H9 (cell line): ENCODE measurements at regions not wholly inside any gene's neighbourhood (a gene's known extent, or its start where the extent isn't known, plus 50 kb on each side); places are given as distances from the start of the nearest gene placed in this dataset.

Experiments
- DNase-seq: peaks from one replicate; pipeline ENCODE4 v3.0.0-alpha.2; 2017
- H2AFZ ChIP-seq: one replicate; pipeline ENCODE4 v1.6.1; 2013; ENCODE audit warnings: mild to moderate bottlenecking, low read length, control low read depth, moderate library complexity
- H2AK5ac ChIP-seq: 2 replicates; pipeline ENCODE4 v1.6.1; 2013; ENCODE audit warnings: low read length, control low read depth, mixed read lengths; ENCODE audit not compliant: insufficient read length
- H2BK120ac ChIP-seq: one replicate; pipeline ENCODE4 v1.6.1; 2013; ENCODE audit warnings: low read depth, mild to moderate bottlenecking, low read length, control low read depth, inconsistent platforms; ENCODE audit not compliant: poor library complexity, severe bottlenecking
- H2BK12ac ChIP-seq: 2 replicates; pipeline ENCODE4 v1.6.1; 2013; ENCODE audit warnings: low read length, control low read depth, mixed read lengths, low read depth; ENCODE audit not compliant: insufficient read length
- H2BK15ac ChIP-seq: 2 replicates; pipeline ENCODE4 v1.6.1; 2013; ENCODE audit warnings: low read depth, low read length, control low read depth
- H2BK20ac ChIP-seq: one replicate; pipeline ENCODE4 v1.6.1; 2013; ENCODE audit warnings: low read depth, mild to moderate bottlenecking, low read length, control low read depth, inconsistent platforms; ENCODE audit not compliant: poor library complexity, severe bottlenecking
- H2BK5ac ChIP-seq: 2 replicates; pipeline ENCODE4 v1.6.1; 2013; ENCODE audit warnings: low read length, control low read depth, mixed read lengths; ENCODE audit not compliant: insufficient read length
- H3K14ac ChIP-seq: 2 replicates; pipeline ENCODE4 v1.6.1; 2013; ENCODE audit warnings: low read length, control low read depth; ENCODE audit not compliant: insufficient read depth
- H3K18ac ChIP-seq: 2 replicates; pipeline ENCODE4 v1.6.1; 2013; ENCODE audit warnings: low read depth, mild to moderate bottlenecking, mixed read lengths, low read length, control low read depth; ENCODE audit not compliant: insufficient read length
- H3K23ac ChIP-seq: 2 replicates; pipeline ENCODE4 v1.6.1; 2013; ENCODE audit warnings: low read length, control low read depth, mixed read lengths, low read depth; ENCODE audit not compliant: insufficient read length
- H3K23me2 ChIP-seq: 2 replicates; pipeline ENCODE4 v1.6.1; 2013; ENCODE audit warnings: low read depth, mild to moderate bottlenecking, mixed read lengths, low read length, control low read depth; ENCODE audit not compliant: insufficient read length, poor library complexity, severe bottlenecking
- H3K27ac ChIP-seq: 2 replicates; pipeline ENCODE4 v1.5.1; 2013; ENCODE audit warnings: low read length, control low read depth, mixed read lengths, low read depth; ENCODE audit not compliant: insufficient read length
- H3K27me3 ChIP-seq: 2 replicates; pipeline ENCODE4 v1.6.1; 2013; ENCODE audit warnings: low read length, control low read depth, inconsistent platforms; ENCODE audit not compliant: insufficient read depth
- H3K4ac ChIP-seq: 2 replicates; pipeline ENCODE4 v1.6.1; 2013; ENCODE audit warnings: low read depth, mild to moderate bottlenecking, control low read depth, inconsistent platforms, low read length, moderate library complexity
- H3K4me1 ChIP-seq: 2 replicates; pipeline ENCODE4 v1.6.1; 2013; ENCODE audit warnings: low read length, control low read depth, inconsistent platforms; ENCODE audit not compliant: insufficient read depth
- H3K4me2 ChIP-seq: 2 replicates; pipeline ENCODE4 v1.6.1; 2013; ENCODE audit warnings: low read length, control low read depth, mixed read lengths; ENCODE audit not compliant: insufficient read length, insufficient read depth
- H3K56ac ChIP-seq: 2 replicates; pipeline ENCODE4 v1.6.1; 2013; ENCODE audit warnings: low read depth, mild to moderate bottlenecking, mixed read lengths, low read length, control low read depth; ENCODE audit not compliant: insufficient read length
- H3K79me1 ChIP-seq: 2 replicates; pipeline ENCODE4 v1.6.1; 2013; ENCODE audit warnings: low read depth, mild to moderate bottlenecking, moderate library complexity, low read length, control low read depth, inconsistent platforms; ENCODE audit not compliant: insufficient read depth, poor library complexity, severe bottlenecking
- H3K79me2 ChIP-seq: 2 replicates; pipeline ENCODE4 v1.6.1; 2013; ENCODE audit warnings: low read length, control low read depth, inconsistent platforms; ENCODE audit not compliant: insufficient read depth
- H3K9ac ChIP-seq: 2 replicates; pipeline ENCODE4 v1.6.1; 2013; ENCODE audit warnings: low read length, control low read depth, mixed read lengths; ENCODE audit not compliant: insufficient read length; ENCODE audit errors: extremely low read depth
- H3K9me3 ChIP-seq: one replicate; pipeline ENCODE4 v1.6.1; 2013; ENCODE audit warnings: low read depth, low read length, inconsistent platforms; ENCODE audit not compliant: control insufficient read depth
- H3T11ph ChIP-seq: one replicate; pipeline ENCODE4 v1.6.1; 2013; ENCODE audit warnings: mild to moderate bottlenecking, low read length, control low read depth, inconsistent platforms
- H4K20me1 ChIP-seq: one replicate; pipeline ENCODE4 v1.6.1; 2013; ENCODE audit not compliant: control insufficient read depth, insufficient read length, insufficient read depth
- H4K5ac ChIP-seq: 2 replicates; pipeline ENCODE4 v1.6.1; 2013; ENCODE audit warnings: low read depth, mild to moderate bottlenecking, mixed read lengths, low read length, control low read depth; ENCODE audit not compliant: insufficient read length
- H4K8ac ChIP-seq: replicated peaks from 2 replicates; pipeline ENCODE4 v1.6.1; 2013; ENCODE audit warnings: low read length, control low read depth, mixed read lengths, low read depth; ENCODE audit not compliant: insufficient read length
- H4K91ac ChIP-seq: 2 replicates; pipeline ENCODE4 v1.6.1; 2013; ENCODE audit warnings: low read depth, mild to moderate bottlenecking, moderate library complexity, mixed read lengths, low read length, control low read depth; ENCODE audit not compliant: insufficient read length
- H3K27ac Mint-ChIP-seq, 3 experiments: 2 replicates in 2 of 3; 3 replicates in 1 of 3; pipeline ENCODE4 v1.8.0; 2020 to 2021; ENCODE audit warnings: mixed read lengths in 3 of 3, mild to moderate bottlenecking in 1 of 3, moderate library complexity in 1 of 3
- H3K27me3 Mint-ChIP-seq: 2 replicates; pipeline ENCODE4 v1.8.0; 2021; ENCODE audit warnings: low read depth, mild to moderate bottlenecking, moderate library complexity, mixed read lengths
- H3K36me3 Mint-ChIP-seq, 3 experiments: 2 replicates in 2 of 3; 3 replicates in 1 of 3; pipeline ENCODE4 v1.8.0; 2020 to 2021; ENCODE audit warnings: low read depth in 3 of 3, mixed read lengths in 3 of 3; ENCODE audit not compliant: insufficient read depth in 1 of 3
- H3K4me1 Mint-ChIP-seq, 2 experiments: 2 replicates each; pipeline ENCODE4 v1.8.0; 2020; ENCODE audit warnings: mixed read lengths in 2 of 2
- H3K4me3 Mint-ChIP-seq, 2 experiments: 2 replicates in 1 of 2; 3 replicates in 1 of 2; pipeline ENCODE4 v1.8.0; 2020 to 2021; ENCODE audit warnings: mild to moderate bottlenecking in 2 of 2, mixed read lengths in 2 of 2, moderate library complexity in 1 of 2
- H3K9me3 Mint-ChIP-seq, 2 experiments: 2 replicates in 1 of 2; 3 replicates in 1 of 2; pipeline ENCODE4 v1.8.0; 2020; ENCODE audit warnings: mild to moderate bottlenecking in 2 of 2, mixed read lengths in 2 of 2, moderate library complexity in 1 of 2
- TF ChIP-seq, protein P1 (sequence below): fragments of 200-600 bp; sonication (generic); conservative IDR thresholded peaks from 3 replicates; pipeline ENCODE4 v1.8.0; 2021; ENCODE audit warnings: antibody characterized with exemption, mild to moderate bottlenecking

DNA sequence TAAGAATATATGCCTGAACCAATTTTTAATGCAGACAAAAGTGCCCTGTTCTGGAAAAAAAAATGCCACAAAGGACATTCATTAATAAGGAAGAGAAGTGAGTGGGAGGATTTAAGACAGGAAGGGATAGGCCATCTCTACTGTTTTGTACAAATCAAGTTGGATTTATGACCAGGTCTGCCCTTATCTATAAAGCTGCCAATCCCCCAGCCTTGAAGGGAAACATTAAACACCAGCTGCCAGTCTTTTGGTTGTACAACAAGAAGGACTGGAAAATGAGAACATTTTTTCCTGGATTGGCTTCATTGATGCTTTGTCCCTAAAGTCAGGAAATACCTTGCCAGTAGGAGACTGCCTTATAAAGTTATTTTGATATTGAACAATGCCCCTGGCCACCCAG is 444.0 kb downstream of the NPHP4 start:
- TF ChIP-seq, protein P1, sequence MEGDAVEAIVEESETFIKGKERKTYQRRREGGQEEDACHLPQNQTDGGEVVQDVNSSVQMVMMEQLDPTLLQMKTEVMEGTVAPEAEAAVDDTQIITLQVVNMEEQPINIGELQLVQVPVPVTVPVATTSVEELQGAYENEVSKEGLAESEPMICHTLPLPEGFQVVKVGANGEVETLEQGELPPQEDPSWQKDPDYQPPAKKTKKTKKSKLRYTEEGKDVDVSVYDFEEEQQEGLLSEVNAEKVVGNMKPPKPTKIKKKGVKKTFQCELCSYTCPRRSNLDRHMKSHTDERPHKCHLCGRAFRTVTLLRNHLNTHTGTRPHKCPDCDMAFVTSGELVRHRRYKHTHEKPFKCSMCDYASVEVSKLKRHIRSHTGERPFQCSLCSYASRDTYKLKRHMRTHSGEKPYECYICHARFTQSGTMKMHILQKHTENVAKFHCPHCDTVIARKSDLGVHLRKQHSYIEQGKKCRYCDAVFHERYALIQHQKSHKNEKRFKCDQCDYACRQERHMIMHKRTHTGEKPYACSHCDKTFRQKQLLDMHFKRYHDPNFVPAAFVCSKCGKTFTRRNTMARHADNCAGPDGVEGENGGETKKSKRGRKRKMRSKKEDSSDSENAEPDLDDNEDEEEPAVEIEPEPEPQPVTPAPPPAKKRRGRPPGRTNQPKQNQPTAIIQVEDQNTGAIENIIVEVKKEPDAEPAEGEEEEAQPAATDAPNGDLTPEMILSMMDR, result no peak
- no peak overlapping the region for H3K4me3 Mint-ChIP-seq

More for the DNA sequence above, 444.0 kb downstream of the NPHP4 start:
- H3K79me2 ChIP-seq, result no peaks in the 10 kb centered on the region
- no peak overlapping the region for H2AFZ ChIP-seq
- H2BK15ac ChIP-seq, result no peak overlapping the region
- Mint-ChIP-seq H3K27ac (no peak overlapping the region), H3K27me3 (peaks cover 35% of the 10 kb centered on the region), H3K36me3 (no peaks in the 10 kb centered on the region), H3K9me3 (peaks cover 0 to 2% of the 10 kb centered on the region in 2 experiments; a peak in 3 of 5 replicates), H3K4me1 (no peaks in the 10 kb centered on the region)
- no peak overlapping the region for H3K23ac ChIP-seq
- no peak overlapping the region for H3K14ac ChIP-seq
- H3K18ac ChIP-seq, result no peak overlapping the region
- no peak overlapping the region for H3K27ac ChIP-seq
- H4K8ac ChIP-seq, result no peak overlapping the region
- H2BK5ac ChIP-seq, result no peak overlapping the region
- H4K91ac ChIP-seq, result no peak overlapping the region
- no peak overlapping the region for H3K4ac ChIP-seq
- H3K4me1 ChIP-seq, result no peaks in the 10 kb centered on the region
- H2BK120ac ChIP-seq, result no peak overlapping the region
- H4K5ac ChIP-seq, result no peak overlapping the region
- H3K56ac ChIP-seq, result no peak overlapping the region
- no peak overlapping the region for H2AK5ac ChIP-seq
- no peak overlapping the region for H2BK20ac ChIP-seq
- H3K27me3 ChIP-seq, result no peaks in the 10 kb centered on the region
- no peaks in the 10 kb centered on the region for H4K20me1 ChIP-seq
- no peak overlapping the region for H3K9ac ChIP-seq
- H3K23me2 ChIP-seq, result no peaks in the 10 kb centered on the region
- H3K4me2 ChIP-seq, result no peak overlapping the region
- DNase-seq, result no peak
- no peak overlapping the region for H2BK12ac ChIP-seq
- H3K79me1 ChIP-seq, result no peaks in the 10 kb centered on the region
- no peak overlapping the region for H3T11ph ChIP-seq
- no peaks in the 10 kb centered on the region for H3K9me3 ChIP-seq
